GM19324 (cell line): ENCODE measurements at regions not wholly inside any gene's neighbourhood (a gene's known extent, or its start where the extent isn't known, plus 50 kb on each side); places are given as distances from the start of the nearest gene placed in this dataset.

ENCODE experiments used
- ATAC-seq: cut with Tn5 transposase; IDR thresholded peaks from one replicate; pipeline ENCODE4 v1.9.1; 2021; ENCODE audit warnings: mild to moderate bottlenecking, moderate library complexity; ENCODE audit not compliant: unreplicated experiment, low FRiP score

DNA sequence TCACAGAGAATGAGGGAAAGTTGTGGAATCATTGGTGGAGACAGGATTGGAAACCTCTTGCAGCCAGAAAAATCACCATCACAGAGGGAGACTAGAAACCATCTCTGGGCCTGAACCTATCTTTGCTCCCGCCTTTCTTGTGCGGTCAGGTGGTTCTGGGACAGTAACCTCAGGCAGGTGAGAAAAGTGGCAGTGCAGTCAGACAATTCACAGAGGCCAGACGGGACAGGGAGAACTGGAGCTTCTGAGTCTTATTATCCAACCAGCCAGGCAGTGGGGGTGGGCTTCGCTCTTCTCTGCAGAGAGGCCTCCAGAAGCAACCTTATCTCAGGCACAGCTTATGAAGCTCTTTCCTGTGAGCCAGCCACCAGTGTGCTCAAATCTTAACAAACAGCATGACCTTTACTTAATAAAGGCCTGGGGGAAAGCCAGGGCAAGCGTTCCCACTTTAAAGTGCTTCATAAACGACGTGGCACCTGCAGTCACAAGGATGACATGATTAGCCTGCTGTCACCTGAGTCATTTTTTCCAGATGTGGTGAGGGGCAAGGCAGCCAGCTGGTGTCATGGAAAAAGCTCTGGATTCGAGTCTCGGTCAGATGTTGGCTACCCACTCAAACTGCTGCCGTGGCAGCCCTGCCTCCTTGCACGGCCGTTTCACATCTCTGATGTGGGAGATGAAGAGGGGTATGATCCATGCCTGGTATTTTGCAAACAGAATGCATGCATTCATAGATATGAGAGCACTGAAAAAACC is 109.7 kb downstream of the B3GNT2 start:
- ATAC-seq = no peak

GRCh38 chr2:62304429-62305417 is 108.8 kb downstream of the B3GNT2 start:
- ATAC-seq = no peak

DNA sequence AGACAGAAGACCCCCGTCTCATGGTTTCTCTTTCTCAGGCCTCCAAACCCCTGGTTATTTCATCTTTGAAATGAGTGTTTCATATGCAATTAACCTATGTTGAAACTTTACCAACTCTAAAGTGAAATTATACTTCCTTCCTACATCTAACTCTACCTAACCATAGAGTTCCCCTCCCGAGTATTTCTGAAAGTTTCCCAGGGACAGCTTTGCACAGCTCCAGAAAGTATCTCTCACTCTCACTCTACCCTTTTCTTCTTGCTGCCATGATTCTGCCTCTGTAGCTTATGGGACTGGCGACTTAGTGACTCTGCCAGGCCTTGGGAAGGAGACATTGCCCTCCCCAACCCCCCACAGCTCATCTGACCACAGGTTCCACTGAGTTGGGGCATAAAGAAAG is 107.9 kb downstream of the B3GNT2 start:
- no peak for ATAC-seq

DNA sequence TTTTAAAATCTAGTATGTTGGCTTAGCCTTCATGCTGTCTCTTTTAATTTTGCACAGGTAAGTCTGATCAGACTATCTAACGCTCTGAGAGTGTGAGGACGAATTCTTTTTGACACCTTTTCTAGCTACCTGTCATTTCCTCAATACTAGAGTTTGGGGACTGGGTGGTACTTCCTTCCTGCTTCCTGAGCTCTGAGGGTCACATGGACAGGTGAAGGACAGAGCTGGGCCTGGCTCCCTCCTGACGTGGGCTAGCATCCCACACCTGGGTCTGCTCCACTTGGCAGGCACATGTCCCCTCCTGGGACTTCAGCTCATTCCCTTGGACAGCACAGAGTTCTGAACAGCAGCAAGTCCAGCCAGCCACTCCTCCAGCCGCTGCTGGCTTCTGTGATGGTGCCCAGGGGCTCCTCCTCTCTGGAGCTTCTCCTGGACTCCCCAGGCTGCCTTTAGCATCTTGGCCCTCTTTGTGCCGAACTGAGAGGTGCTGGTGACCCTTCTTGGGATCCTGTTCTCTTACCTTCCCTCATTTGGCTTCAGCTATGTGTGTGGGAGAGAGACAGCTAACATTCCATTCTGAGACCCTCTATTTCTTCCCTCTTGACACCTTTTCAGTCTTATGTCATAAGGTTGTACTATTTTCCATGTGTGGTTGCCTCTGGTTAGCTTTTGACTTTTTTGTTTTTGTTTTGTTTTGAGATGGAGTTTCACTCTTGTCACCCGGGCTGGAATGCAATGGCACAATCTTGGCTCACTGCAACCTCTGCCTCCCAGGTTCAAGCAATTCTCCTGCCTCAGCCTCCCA is 106.9 kb downstream of the B3GNT2 start:
- ATAC-seq = no peak

- ATAC-seq = no peak
Measured at GRCh38 chr2:62300925-62301324, 105.0 kb downstream of the B3GNT2 start.

DNA sequence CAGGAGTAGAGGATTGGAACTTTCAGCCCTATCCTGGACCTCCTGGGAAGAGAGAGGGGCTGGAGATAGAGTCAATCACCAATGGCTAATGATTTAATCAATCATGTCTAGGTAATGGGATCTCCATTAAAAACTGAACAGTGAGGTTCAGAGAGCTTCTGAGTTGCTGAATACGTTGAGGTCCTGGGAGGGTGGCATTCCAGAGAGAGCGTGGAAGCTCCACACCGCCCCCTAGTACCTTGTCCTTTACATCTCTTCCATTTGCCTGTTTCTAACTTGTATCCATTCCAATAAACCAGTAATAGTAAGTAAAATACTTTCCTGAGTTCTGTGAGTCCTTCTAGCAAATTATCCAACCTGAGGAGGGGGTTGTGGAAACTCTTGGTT is 101.7 kb downstream of the B3GNT2 start:
- no peak for ATAC-seq

DNA sequence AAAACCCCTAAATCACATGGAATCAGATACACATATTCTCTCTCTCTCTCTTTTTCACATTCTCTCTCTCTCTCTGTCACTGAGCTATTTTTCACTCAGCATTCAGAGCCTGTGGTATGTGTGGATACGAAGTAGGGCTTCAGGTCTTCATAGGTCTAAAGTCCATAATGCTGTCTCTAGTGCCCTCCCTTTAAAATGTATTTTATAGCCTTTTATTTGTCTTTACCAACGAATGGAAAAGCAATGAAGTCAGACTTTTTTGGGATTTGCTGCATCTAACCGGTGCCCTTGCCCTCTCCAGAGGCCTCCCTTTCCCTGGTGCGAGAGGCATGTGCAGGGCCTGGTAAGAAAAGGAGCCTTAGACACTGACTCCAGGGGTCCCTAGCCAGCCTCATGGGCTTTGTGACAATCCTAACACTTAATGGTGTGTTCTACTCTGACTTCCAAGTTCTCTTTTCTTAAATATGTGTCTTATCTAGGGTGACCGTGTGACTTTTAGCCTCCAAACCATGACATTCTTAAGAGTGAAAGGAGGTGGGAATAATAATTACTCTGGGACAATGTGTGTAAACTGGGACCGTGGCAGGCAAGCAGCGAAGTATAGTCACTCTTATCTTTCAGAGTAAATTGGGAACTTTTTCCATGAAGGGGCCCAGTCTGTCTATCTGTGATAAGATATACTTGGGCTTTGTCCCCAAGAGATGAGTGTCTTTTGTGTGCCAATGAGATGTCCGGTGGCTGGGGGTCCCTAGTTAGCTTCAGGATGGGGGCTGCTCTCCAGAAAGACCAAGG is 101.1 kb downstream of the B3GNT2 start:
- no peak for ATAC-seq

DNA sequence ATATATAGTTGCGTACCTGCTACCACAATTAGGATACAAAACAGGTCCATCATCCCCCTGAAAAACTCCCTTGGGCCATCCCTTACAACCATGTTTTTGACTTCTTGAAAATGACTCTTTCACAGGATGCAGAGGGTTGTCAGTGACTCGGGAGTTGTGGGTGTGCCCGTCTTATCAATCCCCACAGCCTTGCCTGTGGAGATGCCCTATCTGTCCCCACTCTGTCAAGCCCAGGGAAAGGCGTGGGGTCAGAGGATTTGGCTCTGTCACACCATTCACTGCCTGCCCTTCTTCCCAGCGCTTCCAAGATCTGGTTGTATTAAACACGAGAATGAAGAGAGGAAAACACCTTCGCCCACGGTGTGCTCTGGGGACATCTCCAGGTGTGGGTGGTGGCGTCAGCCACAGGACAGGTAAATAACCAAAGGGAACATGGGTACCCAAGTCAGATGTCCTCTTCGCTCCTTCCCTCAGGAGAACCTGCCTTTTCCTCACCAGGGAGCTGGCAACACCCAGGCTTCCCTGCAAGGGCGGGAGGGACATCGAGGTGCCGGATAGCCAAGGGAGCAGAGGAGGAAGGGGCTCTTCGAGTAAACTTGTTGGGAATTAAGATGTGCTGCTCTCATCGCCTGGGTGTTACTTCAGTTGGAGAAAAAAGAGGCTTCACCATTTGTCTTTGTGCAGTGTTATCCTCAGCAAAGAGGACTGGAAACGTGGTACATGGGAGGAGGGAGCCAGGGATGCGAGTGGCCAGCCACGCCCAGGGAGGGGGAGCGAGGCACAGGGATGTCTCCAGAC is 100.3 kb downstream of the B3GNT2 start:
- no peak for ATAC-seq

DNA sequence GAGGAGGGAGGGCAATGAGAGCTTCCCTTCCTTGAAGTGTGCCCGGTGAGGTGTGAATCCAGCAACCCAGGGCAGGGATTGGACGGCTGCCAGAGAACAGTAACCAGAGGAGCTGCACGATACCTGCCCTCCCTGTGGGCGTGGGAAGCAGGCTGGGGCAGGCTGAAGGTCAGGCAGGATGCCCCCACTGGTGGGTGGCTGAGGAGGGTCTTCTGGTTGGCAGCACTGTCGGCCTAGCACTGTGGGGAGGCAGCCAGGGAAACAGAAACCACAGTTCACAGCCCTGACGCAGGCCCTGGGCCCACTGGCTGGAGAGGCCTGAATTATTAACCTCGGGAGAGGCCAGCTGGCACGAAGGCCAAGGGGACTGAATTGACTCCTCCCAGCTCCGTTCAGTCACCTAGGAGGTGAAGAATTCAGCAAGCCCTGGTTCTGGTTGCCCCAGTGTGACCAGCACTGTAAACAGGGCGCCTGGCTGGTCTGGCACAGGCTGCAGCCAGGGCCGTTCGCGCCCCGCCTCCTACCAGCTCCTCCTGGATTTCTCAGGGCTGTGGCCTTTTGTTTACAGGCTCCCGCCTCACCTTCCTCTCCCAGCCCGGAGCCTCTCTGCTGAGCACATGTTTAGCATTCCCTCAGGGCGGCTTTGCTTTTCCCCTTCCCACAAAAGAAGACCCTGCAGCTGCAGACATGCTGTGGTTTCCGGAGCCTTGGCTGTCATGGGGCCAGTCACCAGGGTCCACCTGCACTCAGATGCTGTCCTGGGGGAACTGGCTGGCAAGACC is 97.8 kb downstream of the B3GNT2 start:
- ATAC-seq = no peak

GRCh38 chr2:62293151-62293489 is 97.2 kb downstream of the B3GNT2 start:
- ATAC-seq = no peak

DNA sequence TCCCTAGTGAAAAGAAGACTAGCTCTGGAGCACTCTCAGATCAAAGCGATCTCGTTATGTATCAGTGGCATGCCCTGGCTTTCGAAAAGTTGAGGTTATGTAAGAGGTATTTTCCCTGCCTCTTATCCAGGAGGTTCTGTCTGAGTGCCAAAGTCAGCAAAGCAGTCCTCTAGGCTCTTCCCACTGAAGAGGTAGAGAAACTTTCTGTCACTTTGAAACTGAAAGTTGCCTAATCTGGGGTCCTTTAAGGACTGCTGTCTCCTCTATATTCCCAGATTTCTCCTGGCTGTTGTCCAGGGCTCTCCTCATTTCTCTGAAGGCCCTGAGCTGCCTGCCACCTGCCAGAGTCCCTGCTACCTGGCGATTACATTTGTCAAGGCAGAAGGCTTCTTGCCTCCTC is 96.3 kb downstream of the B3GNT2 start:
- ATAC-seq = no peak

DNA sequence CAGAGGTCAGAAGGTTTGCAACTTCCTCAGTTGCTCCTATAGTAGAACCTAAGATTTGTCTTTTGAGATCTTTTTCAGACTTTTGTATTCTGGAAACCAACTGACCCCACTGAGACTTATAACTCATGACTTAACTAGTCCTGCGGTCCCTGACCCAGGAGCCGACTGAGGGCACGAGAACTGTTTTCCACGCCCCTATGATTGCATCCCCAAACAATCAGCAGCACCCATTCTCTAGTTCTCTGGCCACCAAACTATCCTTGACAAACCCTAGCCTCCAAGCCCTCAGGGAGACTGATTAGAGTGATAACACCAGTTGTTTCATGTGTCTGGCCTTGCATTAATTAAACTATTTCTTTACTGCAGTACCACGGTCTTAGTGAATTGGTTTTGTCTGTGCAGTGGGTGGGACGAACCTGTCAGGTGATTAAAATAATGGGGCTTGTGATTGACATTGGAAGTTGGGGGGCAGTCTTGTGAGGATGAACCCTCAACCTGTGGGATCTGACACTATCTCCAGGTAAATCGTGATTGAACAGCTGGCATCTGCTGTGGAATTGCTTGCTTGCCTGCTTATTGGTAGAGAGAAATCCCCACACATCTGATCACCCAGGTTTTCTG is 95.7 kb downstream of the B3GNT2 start:
- ATAC-seq = no peak

GRCh38 chr2:62291052-62291451 is 95.1 kb downstream of the B3GNT2 start:
- no peak for ATAC-seq

GRCh38 chr2:62287899-62288880 is 92.3 kb downstream of the B3GNT2 start:
- peak; percentile 87 for ATAC-seq

GRCh38 chr2:62287282-62287681 is 91.4 kb downstream of the B3GNT2 start:
- ATAC-seq = no peak

DNA sequence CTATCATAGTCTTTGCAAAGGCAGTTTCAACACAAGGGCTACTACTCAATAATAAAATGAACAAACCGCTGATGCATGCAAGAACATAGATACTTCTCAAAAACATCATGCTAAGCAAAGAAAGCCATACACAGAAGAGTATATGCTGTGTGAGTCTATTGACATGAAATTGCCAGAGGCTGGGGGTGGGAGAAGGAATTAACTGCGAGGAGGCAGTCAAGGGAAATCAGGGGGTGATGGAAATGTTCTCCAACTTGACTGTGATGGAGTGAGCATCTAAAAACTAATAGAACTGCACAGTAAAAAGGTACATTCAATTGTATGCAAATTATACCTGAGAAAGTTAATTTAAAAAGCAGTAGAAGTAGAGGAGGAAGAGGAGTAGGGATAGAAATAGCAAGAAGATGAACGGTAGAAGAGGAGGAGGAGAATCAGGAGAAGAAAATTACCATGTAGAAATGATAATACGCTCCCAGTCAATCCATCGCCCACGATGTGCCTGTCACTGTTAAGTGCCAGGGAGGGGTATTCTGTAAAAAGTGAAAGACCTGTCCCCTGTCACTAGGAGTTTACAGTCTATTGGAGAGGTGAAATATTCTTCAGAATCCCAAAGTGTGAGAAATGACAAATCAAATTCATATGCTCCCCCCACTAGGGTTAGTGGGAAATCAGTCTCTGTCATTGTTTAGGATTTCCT is 90.3 kb downstream of the B3GNT2 start:
- no peak for ATAC-seq
